ENCODE measurements at regions not wholly inside any gene's neighbourhood (a gene's known extent, or its start where the extent isn't known, plus 50 kb on each side); places are given as distances from the start of the nearest gene placed in this dataset.

- TF ChIP-seq YY1 (IDR thresholded peaks at IDR 0.05; ENCODE audit: insufficient read depth, insufficient read length) (no peak), SUZ12 (IDR thresholded peaks at IDR 0.05; ENCODE audit: extremely low read depth, insufficient read depth, insufficient read length) (no peak)
Observed at GRCh38 chr20:51972056-51972455, 169.7 kb upstream of the SALL4 start.

Data from NT2/D1 (cell line).